ENCODE measurements at regions not wholly inside any gene's neighbourhood (a gene's known extent, or its start where the extent isn't known, plus 50 kb on each side); places are given as distances from the start of the nearest gene placed in this dataset.

DNA sequence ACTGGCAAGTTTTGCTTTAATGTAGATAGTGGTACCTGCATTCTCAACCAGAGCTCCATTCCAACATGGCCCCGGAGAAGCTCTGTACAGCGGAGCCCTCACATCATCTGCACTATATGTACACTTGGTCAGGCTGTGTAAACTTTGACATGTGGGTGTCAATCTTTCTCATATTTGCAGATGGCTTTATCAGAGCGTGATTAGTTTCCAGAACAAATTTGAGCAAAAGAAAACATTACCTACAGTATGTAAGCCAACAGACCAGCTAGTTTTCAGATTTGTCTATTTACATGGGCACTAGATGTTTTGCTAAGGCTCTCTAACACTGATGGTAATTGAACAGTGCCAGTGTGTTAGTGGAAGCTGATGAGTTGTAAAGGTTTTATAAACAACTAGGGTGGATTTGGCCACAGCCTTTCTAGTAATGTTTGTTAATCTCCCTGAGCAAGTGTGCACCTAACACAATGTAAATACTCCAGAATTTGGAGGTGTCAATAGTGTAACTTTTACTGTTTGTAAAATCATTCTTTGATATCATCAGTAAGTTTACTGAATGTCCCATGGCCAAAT lies 131.8 kb downstream of the FOXA2 start:
- Histone ChIP-seq H3K27me3 (ENCODE audit: insufficient read depth, low read length, poor library complexity, severe bottlenecking) (no peaks in the 10 kb centered on the region), H3K4me2 (ENCODE audit: low read depth, low read length, poor library complexity, severe bottlenecking) (no peak overlapping the region), H3K9me3 (ENCODE audit: insufficient read depth, low read depth, low read length) (no peaks in the 10 kb centered on the region), H3K79me2 (ENCODE audit: insufficient read depth, low read length) (no peaks in the 10 kb centered on the region), H3F3A (ENCODE audit: low read depth) (no peaks in the 10 kb centered on the region), H3K36me3 (ENCODE audit: insufficient read depth, low read length) (no peaks in the 10 kb centered on the region), H4K20me1 (ENCODE audit: insufficient read depth, low read length, poor library complexity, severe bottlenecking) (no peaks in the 10 kb centered on the region), H3K4me3 (ENCODE audit: low read length, poor library complexity, severe bottlenecking) (no peak overlapping the region), H3K4me1 (ENCODE audit: insufficient read depth, low read length, poor library complexity, severe bottlenecking) (no peaks in the 10 kb centered on the region), H2AFZ (ENCODE audit: low read length) (no peak overlapping the region), H3K9me2 (replicated peaks; ENCODE audit: low read depth, low read length) (no peaks in the 10 kb centered on the region), H3K9ac (ENCODE audit: low read depth, low read length, poor library complexity, severe bottlenecking) (no peak overlapping the region)
- TF ChIP-seq CTCF (conservative IDR thresholded peaks at IDR 0.05; ENCODE audit: low read length) (no peak), EZH2phosphoT487 (IDR thresholded peaks at IDR 0.05; ENCODE audit: borderline replicate concordance) (no peak)

GRCh38 chr20:22450537-22450936 lies 133.8 kb downstream of the FOXA2 start:
- Histone ChIP-seq H3K9ac (ENCODE audit: low read depth, low read length, poor library complexity, severe bottlenecking) (no peak overlapping the region), H3K4me2 (ENCODE audit: low read depth, low read length, poor library complexity, severe bottlenecking) (no peak overlapping the region), H3K9me2 (replicated peaks; ENCODE audit: low read depth, low read length) (no peaks in the 10 kb centered on the region), H4K20me1 (ENCODE audit: insufficient read depth, low read length, poor library complexity, severe bottlenecking) (no peaks in the 10 kb centered on the region), H3K9me3 (ENCODE audit: insufficient read depth, low read depth, low read length) (no peaks in the 10 kb centered on the region), H2AFZ (ENCODE audit: low read length) (no peak overlapping the region), H3K79me2 (ENCODE audit: insufficient read depth, low read length) (no peaks in the 10 kb centered on the region), H3K4me1 (ENCODE audit: insufficient read depth, low read length, poor library complexity, severe bottlenecking) (no peaks in the 10 kb centered on the region), H3K4me3 (ENCODE audit: low read length, poor library complexity, severe bottlenecking) (no peak overlapping the region), H3K36me3 (ENCODE audit: insufficient read depth, low read length) (no peaks in the 10 kb centered on the region), H3K27me3 (ENCODE audit: insufficient read depth, low read length, poor library complexity, severe bottlenecking) (no peaks in the 10 kb centered on the region), H3F3A (ENCODE audit: low read depth) (no peaks in the 10 kb centered on the region)
- TF ChIP-seq EZH2phosphoT487 (IDR thresholded peaks at IDR 0.05; ENCODE audit: borderline replicate concordance): no peak
- TF ChIP-seq CTCF (conservative IDR thresholded peaks at IDR 0.05; ENCODE audit: low read length): no peak

GRCh38 chr20:22449188-22449973 lies 135.0 kb downstream of the FOXA2 start:
- no peaks in the 10 kb centered on the region for H3F3A ChIP-seq (ENCODE audit: low read depth)
- H3K36me3 ChIP-seq (ENCODE audit: insufficient read depth, low read length): no peaks in the 10 kb centered on the region
- no peak overlapping the region for H3K4me3 ChIP-seq (ENCODE audit: low read length, poor library complexity, severe bottlenecking)
- no peak overlapping the region for H3K9ac ChIP-seq (ENCODE audit: low read depth, low read length, poor library complexity, severe bottlenecking)
- TF ChIP-seq EZH2phosphoT487 (IDR thresholded peaks at IDR 0.05; ENCODE audit: borderline replicate concordance): no peak
- no peaks in the 10 kb centered on the region for H3K4me1 ChIP-seq (ENCODE audit: insufficient read depth, low read length, poor library complexity, severe bottlenecking)
- no peaks in the 10 kb centered on the region for H3K9me2 ChIP-seq (replicated peaks; ENCODE audit: low read depth, low read length)
- H4K20me1 ChIP-seq (ENCODE audit: insufficient read depth, low read length, poor library complexity, severe bottlenecking): no peaks in the 10 kb centered on the region
- no peak overlapping the region for H2AFZ ChIP-seq (ENCODE audit: low read length)
- no peaks in the 10 kb centered on the region for H3K79me2 ChIP-seq (ENCODE audit: insufficient read depth, low read length)
- no peaks in the 10 kb centered on the region for H3K9me3 ChIP-seq (ENCODE audit: insufficient read depth, low read depth, low read length)
- H3K4me2 ChIP-seq (ENCODE audit: low read depth, low read length, poor library complexity, severe bottlenecking): no peak overlapping the region
- H3K27me3 ChIP-seq (ENCODE audit: insufficient read depth, low read length, poor library complexity, severe bottlenecking): no peaks in the 10 kb centered on the region

DNA sequence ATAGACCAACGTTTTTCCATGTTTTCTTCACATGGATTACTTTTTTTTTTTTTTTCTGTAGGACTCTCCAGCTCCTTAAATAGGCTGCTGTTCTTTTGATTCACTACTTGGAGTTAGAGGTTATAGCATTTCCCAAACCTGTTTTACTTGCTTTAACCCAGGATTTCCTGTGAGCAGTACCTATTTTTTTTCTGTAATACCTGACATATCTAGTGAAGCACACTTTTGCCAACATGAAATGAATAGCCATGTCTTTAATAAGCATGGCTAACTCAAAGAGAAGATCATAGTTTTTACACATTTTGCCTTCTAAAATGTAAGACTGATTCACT lies 137.0 kb downstream of the FOXA2 start:
- H3K79me2 ChIP-seq (ENCODE audit: insufficient read depth, low read length): no peaks in the 10 kb centered on the region
- no peaks in the 10 kb centered on the region for H4K20me1 ChIP-seq (ENCODE audit: insufficient read depth, low read length, poor library complexity, severe bottlenecking)
- H3F3A ChIP-seq (ENCODE audit: low read depth): no peaks in the 10 kb centered on the region
- no peaks in the 10 kb centered on the region for H3K4me1 ChIP-seq (ENCODE audit: insufficient read depth, low read length, poor library complexity, severe bottlenecking)
- TF ChIP-seq CTCF (conservative IDR thresholded peaks at IDR 0.05; ENCODE audit: low read length) (no peak), EZH2phosphoT487 (IDR thresholded peaks at IDR 0.05; ENCODE audit: borderline replicate concordance) (no peak)
- H3K9me3 ChIP-seq (ENCODE audit: insufficient read depth, low read depth, low read length): no peaks in the 10 kb centered on the region
- no peak overlapping the region for H3K4me3 ChIP-seq (ENCODE audit: low read length, poor library complexity, severe bottlenecking)
- H3K36me3 ChIP-seq (ENCODE audit: insufficient read depth, low read length): no peaks in the 10 kb centered on the region
- no peaks in the 10 kb centered on the region for H3K27me3 ChIP-seq (ENCODE audit: insufficient read depth, low read length, poor library complexity, severe bottlenecking)
- H3K9ac ChIP-seq (ENCODE audit: low read depth, low read length, poor library complexity, severe bottlenecking): no peak overlapping the region
- H2AFZ ChIP-seq (ENCODE audit: low read length): no peak overlapping the region
- H3K4me2 ChIP-seq (ENCODE audit: low read depth, low read length, poor library complexity, severe bottlenecking): no peak overlapping the region
- H3K9me2 ChIP-seq (replicated peaks; ENCODE audit: low read depth, low read length): no peaks in the 10 kb centered on the region

Data from Loucy (cell line).